Stimulated activated memory B cell treated with anti-CD40 and anti-IgM and Interleukin-4, amounts not matched to agents 10 μg/mL and 1 μg/mL and 100 μg/mL, for 72 hours (primary cell): ENCODE measurements at regions not wholly inside any gene's neighbourhood (a gene's known extent, or its start where the extent isn't known, plus 50 kb on each side); places are given as distances from the start of the nearest gene placed in this dataset.

Source experiments
- ATAC-seq: fragments of 150-1000 bp; cut with Tn5 transposase; 2 replicates; pipeline ENCODE4 v1.10.0; 2021
- H3K27ac Mint-ChIP-seq: one replicate; pipeline ENCODE4 v1.8.0; 2022; ENCODE audit warnings: mild to moderate bottlenecking, mixed read lengths
- H3K27me3 Mint-ChIP-seq: one replicate; pipeline ENCODE4 v1.8.0; 2022; ENCODE audit warnings: mixed read lengths
- H3K36me3 Mint-ChIP-seq: one replicate; pipeline ENCODE4 v1.8.0; 2022; ENCODE audit warnings: mixed read lengths
- H3K4me1 Mint-ChIP-seq: one replicate; pipeline ENCODE4 v1.8.0; 2022; ENCODE audit warnings: mixed read lengths
- H3K4me3 Mint-ChIP-seq: one replicate; pipeline ENCODE4 v1.8.0; 2022; ENCODE audit warnings: mild to moderate bottlenecking, moderate library complexity, mixed read lengths
- H3K9me3 Mint-ChIP-seq: one replicate; pipeline ENCODE4 v1.8.0; 2022; ENCODE audit warnings: mixed read lengths

DNA sequence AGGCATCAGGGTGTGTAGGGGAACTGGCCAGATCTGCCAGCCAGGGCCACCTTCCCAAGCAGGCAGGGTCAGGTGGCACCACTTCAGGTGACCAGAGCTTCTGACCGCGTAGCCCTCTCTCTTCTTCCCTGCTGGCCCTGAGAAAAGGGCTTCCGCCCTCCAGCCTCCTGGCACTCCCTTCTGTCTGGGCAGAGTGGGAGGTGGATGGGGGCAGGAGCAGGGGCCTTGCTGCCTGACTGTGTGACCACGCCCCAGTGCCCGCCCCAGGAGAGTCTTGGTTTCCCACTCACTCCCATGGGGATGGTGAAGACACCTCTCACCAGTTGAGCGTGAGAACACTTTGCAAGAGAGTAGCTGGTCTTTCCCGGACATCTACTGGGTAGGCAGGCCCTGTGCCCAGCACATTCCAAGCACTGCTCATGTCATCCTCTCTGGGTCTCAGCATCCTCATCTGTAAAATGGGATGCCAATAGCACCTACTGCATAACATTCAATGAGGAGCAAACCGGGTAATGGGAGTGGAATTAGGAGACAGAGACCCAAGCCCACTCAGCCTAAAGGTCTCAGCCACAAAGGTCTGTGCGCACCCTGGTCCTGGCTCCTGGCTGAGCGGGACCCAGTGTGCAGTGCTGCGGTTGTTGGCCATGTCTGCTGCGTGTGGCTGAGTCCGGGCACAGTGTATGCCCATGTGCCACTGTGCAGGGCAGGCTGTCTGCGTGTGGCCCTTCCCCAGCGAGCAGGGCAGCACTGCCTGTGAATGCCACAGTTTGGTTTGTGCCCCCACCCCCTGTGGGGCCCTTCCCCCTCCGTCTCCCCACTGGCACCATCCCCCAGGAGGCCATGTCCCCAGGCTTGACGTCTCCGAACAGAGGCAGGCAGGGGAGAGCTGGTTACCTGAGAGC lies 179.1 kb upstream of the IER5L start:
- Mint-ChIP-seq H3K27me3 (peaks cover 89% of the 10 kb centered on the region), H3K27ac (no peak overlapping the region), H3K36me3 (peaks cover 13% of the 10 kb centered on the region), H3K4me1 (peaks cover 12% of the 10 kb centered on the region), H3K4me3 (no peak overlapping the region), H3K9me3 (peaks cover 8% of the 10 kb centered on the region)
- peak; percentile 27 for ATAC-seq

GRCh38 chr9:129355631-129356030 lies 177.6 kb upstream of the IER5L start:
- Mint-ChIP-seq H3K27ac (no peak overlapping the region), H3K36me3 (peaks cover 13% of the 10 kb centered on the region), H3K27me3 (peaks cover 91% of the 10 kb centered on the region)

DNA sequence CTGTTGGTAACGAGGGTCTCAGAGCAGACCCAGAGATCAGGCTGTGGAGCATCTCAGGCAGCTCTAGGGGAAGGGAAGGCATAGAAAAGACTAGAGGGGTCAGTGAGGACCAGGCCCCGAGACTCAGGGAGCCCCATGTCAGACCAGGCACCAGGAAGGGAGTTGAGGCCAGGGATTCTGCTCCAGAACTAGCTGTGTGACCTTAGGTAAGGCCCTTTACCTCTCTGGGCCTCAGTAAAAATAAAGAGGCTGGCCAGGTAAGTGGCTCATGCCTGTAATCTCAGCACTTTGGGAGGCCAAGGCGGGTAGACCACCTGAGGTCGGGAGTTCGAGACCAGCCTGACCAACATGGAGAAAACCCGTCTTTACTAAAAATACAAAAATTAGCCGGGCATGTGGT lies 176.4 kb upstream of the IER5L start:
- peaks cover 95% of the 10 kb centered on the region for H3K27me3 Mint-ChIP-seq
- no peak overlapping the region for H3K4me3 Mint-ChIP-seq
- peaks cover 17% of the 10 kb centered on the region for H3K4me1 Mint-ChIP-seq
- H3K9me3 Mint-ChIP-seq = peaks cover 8% of the 10 kb centered on the region
- peaks cover 13% of the 10 kb centered on the region for H3K36me3 Mint-ChIP-seq
- no peak overlapping the region for H3K27ac Mint-ChIP-seq
- ATAC-seq = no peak

More at GRCh38 chr9:129355631-129356030, 177.6 kb upstream of the IER5L start:
- Mint-ChIP-seq H3K4me3 (no peak overlapping the region), H3K9me3 (peaks cover 8% of the 10 kb centered on the region), H3K4me1 (peaks cover 17% of the 10 kb centered on the region)
- no peak for ATAC-seq

DNA sequence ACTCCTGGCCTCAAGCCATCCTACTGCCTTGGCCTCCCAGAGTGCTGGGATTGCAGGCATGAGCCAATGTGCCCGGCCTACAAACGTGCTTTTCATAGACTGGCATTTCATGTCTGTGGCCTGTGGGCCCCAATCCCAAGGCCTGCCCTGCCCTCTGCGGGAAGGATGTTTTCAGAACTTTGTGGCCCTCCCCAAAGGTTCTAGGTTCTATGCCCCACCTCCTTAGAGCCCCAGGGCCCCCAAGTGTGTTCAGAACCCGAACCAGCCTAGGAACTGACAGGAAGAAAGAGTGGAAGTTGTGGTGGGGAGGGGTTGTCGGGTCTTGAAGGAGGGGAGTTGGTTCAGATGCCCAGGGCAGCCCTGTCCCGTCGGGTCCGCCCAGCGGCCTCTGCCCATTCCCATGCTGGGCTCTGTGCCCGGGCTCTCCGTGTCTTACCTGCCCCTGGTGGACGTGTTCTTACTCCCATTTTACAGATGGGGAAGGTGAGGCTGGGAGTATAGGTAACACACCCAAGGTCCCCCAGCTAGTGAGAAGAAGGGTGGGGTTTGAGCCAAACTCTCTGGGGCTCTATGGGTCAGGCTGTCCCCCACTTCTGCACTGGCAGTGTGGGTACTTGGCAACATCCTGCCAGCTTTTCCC lies 175.8 kb upstream of the IER5L start:
- H3K27me3 Mint-ChIP-seq = peaks cover 95% of the 10 kb centered on the region
- ATAC-seq = no peak
- no peak overlapping the region for H3K4me3 Mint-ChIP-seq
- no peak overlapping the region for H3K27ac Mint-ChIP-seq
- H3K36me3 Mint-ChIP-seq = peaks cover 13% of the 10 kb centered on the region
- H3K4me1 Mint-ChIP-seq = peaks cover 17% of the 10 kb centered on the region
- peaks cover 8% of the 10 kb centered on the region for H3K9me3 Mint-ChIP-seq

- Mint-ChIP-seq H3K27me3 (peaks cover 85% of the 10 kb centered on the region), H3K4me1 (peaks cover 17% of the 10 kb centered on the region), H3K4me3 (no peak overlapping the region), H3K36me3 (peaks cover 13% of the 10 kb centered on the region), H3K27ac (no peak overlapping the region), H3K9me3 (peaks cover 8% of the 10 kb centered on the region)
- ATAC-seq = no peak
These were observed 174.2 kb upstream of the IER5L start for GRCh38 chr9:129352146-129352865.

DNA sequence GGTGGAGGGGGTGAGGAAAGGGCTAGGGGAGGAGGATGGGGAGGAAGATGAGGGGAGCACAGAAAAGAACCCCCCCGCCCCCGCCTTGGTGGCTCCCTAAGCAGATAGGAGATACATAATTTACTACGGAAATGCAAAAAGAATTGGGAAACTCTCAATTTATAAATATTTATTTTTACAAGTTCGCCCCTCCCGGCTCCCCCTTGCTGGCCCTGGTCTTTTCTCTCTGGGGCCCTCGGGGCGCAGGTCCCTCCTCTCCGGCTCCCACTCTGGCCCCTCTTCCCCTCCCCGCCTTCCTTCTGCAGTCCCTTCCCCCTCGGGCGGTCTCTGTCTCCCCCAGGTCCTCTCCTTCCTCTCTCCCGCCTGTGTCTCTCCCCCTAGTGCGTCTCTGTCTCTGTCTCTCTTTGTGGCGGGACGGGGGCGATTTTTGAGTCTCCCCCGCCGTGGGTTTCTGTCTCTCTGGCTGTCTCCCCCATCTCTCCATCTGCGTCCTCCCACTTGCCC lies 173.6 kb upstream of the IER5L start:
- peaks cover 14% of the 10 kb centered on the region for H3K4me1 Mint-ChIP-seq
- H3K27ac Mint-ChIP-seq = no peak overlapping the region
- peaks cover 8% of the 10 kb centered on the region for H3K9me3 Mint-ChIP-seq
- peaks cover 13% of the 10 kb centered on the region for H3K36me3 Mint-ChIP-seq
- ATAC-seq = no peak
- H3K27me3 Mint-ChIP-seq = peaks cover 83% of the 10 kb centered on the region
- no peak overlapping the region for H3K4me3 Mint-ChIP-seq

GRCh38 chr9:129351058-129351641 lies 173.1 kb upstream of the IER5L start:
- peaks cover 14% of the 10 kb centered on the region for H3K4me1 Mint-ChIP-seq
- H3K36me3 Mint-ChIP-seq = peaks cover 10% of the 10 kb centered on the region
- ATAC-seq = no peak
- H3K4me3 Mint-ChIP-seq = no peak overlapping the region
- peaks cover 83% of the 10 kb centered on the region for H3K27me3 Mint-ChIP-seq
- H3K9me3 Mint-ChIP-seq = peaks cover 8% of the 10 kb centered on the region
- H3K27ac Mint-ChIP-seq = no peak overlapping the region

- no peak for ATAC-seq
- Mint-ChIP-seq H3K4me1 (peaks cover 14% of the 10 kb centered on the region), H3K27ac (no peak overlapping the region), H3K9me3 (peaks cover 2% of the 10 kb centered on the region), H3K27me3 (peaks cover 80% of the 10 kb centered on the region), H3K36me3 (peaks cover 2% of the 10 kb centered on the region), H3K4me3 (no peak overlapping the region)
These were observed 172.3 kb upstream of the IER5L start for GRCh38 chr9:129350143-129350935.

DNA sequence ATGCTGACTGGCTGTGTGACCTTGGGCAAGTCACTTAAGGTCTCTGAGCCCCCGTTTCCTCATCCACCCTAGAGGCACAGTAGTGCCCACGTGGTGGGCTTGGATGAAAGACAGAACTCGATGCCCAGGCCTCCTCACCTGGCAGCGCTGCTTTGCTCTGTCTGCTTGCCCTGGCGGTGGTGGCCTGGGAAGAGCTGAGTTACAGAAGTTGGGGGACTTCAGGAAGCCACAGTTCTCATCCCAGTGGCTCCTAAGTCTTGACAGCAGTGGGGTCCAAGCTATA lies 171.5 kb upstream of the IER5L start:
- no peak for ATAC-seq

DNA sequence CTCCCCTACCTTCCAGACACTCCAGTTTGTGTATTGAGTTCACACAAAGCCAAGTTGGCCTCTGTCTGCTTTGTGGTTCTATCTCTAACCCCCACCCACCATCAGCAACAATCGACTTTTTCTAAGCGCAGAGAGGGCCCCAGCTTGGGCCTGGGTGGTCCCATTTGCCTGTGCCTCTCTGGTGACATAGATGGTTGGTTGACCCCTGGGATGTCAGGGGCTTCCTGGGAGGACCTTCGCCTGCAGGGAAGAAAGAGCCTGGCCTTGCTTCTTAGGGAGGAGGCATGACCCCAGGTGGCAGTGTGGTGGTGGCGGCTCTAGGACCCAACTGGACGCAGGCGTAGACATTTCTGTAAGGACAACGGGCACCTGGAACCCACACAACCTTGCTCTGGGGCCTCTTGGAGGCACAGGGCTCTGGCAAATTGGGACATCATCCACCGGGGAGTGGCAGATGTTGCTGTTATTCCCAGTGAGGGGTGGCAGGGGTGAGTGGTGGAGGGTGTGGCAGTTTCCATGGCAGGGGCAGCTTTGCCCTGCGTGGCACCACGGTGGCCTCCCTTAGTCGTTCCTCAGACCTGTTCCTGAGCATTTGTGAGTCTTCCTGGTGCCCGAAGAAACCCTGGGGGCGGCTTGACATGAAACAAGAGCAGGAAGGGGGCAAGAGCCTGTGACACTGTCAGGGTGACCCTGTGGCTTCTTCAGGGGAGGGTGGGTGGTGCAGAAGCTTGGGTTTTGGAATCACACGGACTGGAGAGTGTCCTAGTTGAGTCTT lies 171.0 kb upstream of the IER5L start:
- ATAC-seq = no peak
- Mint-ChIP-seq H3K9me3 (no peaks in the 10 kb centered on the region), H3K36me3 (no peaks in the 10 kb centered on the region), H3K4me1 (peaks cover 14% of the 10 kb centered on the region), H3K27me3 (peaks cover 71% of the 10 kb centered on the region), H3K27ac (no peak overlapping the region), H3K4me3 (no peak overlapping the region)

More for the DNA sequence above, 171.5 kb upstream of the IER5L start:
- peaks cover 77% of the 10 kb centered on the region for H3K27me3 Mint-ChIP-seq
- H3K27ac Mint-ChIP-seq = no peak overlapping the region
- no peaks in the 10 kb centered on the region for H3K9me3 Mint-ChIP-seq
- no peak overlapping the region for H3K4me3 Mint-ChIP-seq
- H3K4me1 Mint-ChIP-seq = peaks cover 14% of the 10 kb centered on the region
- H3K36me3 Mint-ChIP-seq = no peaks in the 10 kb centered on the region

DNA sequence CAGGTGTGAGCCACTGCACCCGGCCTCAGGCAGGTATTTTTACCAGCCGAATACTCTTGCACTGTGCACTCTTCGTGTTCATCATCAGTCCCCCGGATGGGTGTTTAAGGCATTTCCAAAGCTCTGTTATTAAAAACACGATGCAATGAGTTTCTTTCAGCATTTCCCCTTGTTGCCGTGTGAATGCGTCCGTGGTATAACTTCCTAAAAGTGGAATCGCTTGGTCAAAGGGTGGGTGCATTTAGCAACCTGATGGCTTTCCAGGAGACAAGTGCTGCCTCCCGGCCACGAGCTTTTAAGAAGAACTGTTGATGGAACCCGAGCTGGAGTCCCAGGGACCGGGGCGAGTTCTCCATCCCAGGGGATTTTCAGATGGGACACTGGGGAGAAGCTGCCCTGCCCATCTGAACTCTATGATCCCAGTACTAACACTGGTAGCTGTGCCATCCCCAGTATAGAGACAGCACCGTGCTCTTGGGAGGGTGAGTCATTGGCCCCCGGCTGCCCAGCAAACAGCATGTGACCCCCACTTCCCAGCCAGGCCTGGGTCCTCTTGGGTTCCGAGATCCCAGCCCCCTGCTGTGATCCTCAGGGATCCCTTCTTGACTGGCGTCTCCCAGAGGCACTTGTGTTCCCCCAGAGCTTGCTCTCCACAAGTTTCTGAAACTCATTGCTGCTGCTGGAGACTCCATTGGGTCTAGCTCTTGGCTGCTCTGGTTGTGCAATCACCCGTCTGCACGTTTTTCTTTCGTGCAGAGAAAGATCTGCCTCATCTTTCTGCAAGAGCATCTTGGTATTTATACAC lies 169.5 kb upstream of the IER5L start:
- H3K27me3 Mint-ChIP-seq = peaks cover 65% of the 10 kb centered on the region
- H3K4me3 Mint-ChIP-seq = no peak overlapping the region
- no peaks in the 10 kb centered on the region for H3K36me3 Mint-ChIP-seq
- peaks cover 14% of the 10 kb centered on the region for H3K4me1 Mint-ChIP-seq
- H3K9me3 Mint-ChIP-seq = no peaks in the 10 kb centered on the region
- no peak for ATAC-seq
- H3K27ac Mint-ChIP-seq = no peak overlapping the region

DNA sequence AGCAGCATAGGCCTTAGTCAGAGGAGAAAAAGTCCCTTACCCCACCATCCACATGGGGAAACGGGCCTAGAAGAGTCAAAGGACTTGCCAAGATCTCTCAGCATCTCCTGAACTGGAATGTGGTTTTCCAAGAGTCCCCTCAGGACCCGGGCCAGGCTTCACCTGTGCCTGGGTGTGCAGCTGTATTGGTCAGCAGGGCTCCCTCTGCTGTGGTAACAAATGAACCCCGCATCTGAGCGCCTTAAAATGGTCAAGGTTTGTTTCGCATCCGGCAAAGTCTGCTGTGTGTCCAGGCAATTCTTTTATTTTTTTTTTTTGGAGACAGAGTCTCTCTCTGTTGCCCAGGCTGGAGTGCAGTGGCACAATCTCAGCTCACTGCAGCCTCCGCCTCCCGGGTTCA lies 168.0 kb upstream of the IER5L start:
- no peak overlapping the region for H3K27ac Mint-ChIP-seq
- no peaks in the 10 kb centered on the region for H3K9me3 Mint-ChIP-seq
- peaks cover 6% of the 10 kb centered on the region for H3K4me1 Mint-ChIP-seq
- H3K36me3 Mint-ChIP-seq = no peaks in the 10 kb centered on the region
- no peak for ATAC-seq
- no peak overlapping the region for H3K4me3 Mint-ChIP-seq
- H3K27me3 Mint-ChIP-seq = peaks cover 50% of the 10 kb centered on the region
